Activated naive CD8-positive, alpha-beta T cell (primary cell): ENCODE measurements at regions not wholly inside any gene's neighbourhood (a gene's known extent, or its start where the extent isn't known, plus 50 kb on each side); places are given as distances from the start of the nearest gene placed in this dataset.

Source experiments
- H3K27ac Mint-ChIP-seq: one replicate; pipeline ENCODE4 v1.8.0; 2021; ENCODE audit warnings: mixed read lengths
- H3K27me3 Mint-ChIP-seq: one replicate; pipeline ENCODE4 v1.8.0; 2021; ENCODE audit warnings: mixed read lengths
- H3K36me3 Mint-ChIP-seq: one replicate; pipeline ENCODE4 v1.8.0; 2021; ENCODE audit warnings: mixed read lengths
- H3K4me1 Mint-ChIP-seq: one replicate; pipeline ENCODE4 v1.8.0; 2021; ENCODE audit warnings: low read depth, mixed read lengths
- H3K4me3 Mint-ChIP-seq: one replicate; pipeline ENCODE4 v1.8.0; 2021; ENCODE audit warnings: mild to moderate bottlenecking, mixed read lengths
- H3K9me3 Mint-ChIP-seq: one replicate; pipeline ENCODE4 v1.8.0; 2021; ENCODE audit warnings: low read depth, mixed read lengths

DNA sequence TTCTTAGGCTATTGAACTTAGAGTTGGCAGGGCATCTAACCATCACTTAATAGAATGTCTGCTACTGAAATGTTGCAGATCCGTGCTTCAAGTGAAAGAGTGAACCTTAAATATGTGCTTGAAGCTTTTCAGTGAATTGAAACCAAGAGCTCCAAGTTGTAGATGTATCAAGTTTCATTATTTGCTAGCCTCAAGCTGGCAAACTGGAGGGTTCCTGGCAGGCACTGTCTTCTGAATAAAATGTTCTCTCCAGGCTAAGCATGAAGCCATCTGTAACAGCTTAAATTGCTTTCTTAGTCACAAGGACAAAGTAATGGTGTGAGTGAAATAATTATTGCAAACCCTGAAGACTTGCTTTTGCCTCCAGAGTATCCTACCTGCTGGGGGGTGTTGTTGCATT is 415.0 kb upstream of the SPRY2 start:
- Mint-ChIP-seq H3K27ac (no peak overlapping the region), H3K27me3 (peaks cover 3% of the 10 kb centered on the region), H3K4me1 (no peaks in the 10 kb centered on the region), H3K36me3 (no peaks in the 10 kb centered on the region), H3K4me3 (no peak overlapping the region), H3K9me3 (peaks cover 13% of the 10 kb centered on the region)

DNA sequence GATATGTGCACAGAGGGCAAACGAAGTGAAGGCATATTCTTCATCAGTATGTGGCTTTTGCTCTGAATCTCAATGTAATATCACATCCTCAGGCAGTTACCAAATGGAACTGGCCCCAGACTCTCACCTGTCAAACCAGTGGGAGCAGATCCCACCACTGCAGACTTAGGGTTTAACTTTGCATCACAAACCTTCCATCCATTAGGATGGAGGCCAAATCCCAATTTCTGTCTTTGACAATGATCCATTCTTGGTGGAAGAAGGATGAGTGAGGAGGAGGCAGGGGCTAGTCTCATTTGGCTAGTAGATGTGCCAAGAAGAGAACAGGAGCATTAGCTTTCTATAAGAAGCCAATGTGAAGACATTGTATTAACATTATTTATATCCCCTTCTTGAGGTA is 413.5 kb upstream of the SPRY2 start:
- no peaks in the 10 kb centered on the region for H3K4me1 Mint-ChIP-seq
- no peak overlapping the region for H3K4me3 Mint-ChIP-seq
- no peaks in the 10 kb centered on the region for H3K36me3 Mint-ChIP-seq
- no peak overlapping the region for H3K27ac Mint-ChIP-seq
- peaks cover 3% of the 10 kb centered on the region for H3K27me3 Mint-ChIP-seq
- peaks cover 13% of the 10 kb centered on the region for H3K9me3 Mint-ChIP-seq

DNA sequence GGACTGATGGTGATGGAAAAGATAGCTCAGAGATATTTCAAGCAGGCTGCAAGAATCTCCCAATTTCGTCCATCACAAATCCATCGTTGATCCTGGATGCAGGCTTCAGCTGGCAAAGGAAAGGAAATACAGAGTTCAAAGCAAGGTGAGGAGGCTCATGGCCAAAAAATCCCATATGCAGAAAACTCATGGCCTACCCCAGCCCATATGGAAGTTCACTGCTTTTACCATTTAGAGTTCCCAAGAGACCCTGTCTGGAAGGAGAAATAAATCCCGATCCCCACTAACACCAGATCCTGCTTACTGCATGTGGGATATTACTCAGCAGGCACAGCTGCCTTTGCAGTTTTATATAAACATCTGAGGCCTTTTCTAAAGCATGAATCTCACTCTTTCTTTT is 412.9 kb upstream of the SPRY2 start:
- no peak overlapping the region for H3K4me3 Mint-ChIP-seq
- H3K9me3 Mint-ChIP-seq = peaks cover 13% of the 10 kb centered on the region
- H3K36me3 Mint-ChIP-seq = no peaks in the 10 kb centered on the region
- no peaks in the 10 kb centered on the region for H3K4me1 Mint-ChIP-seq
- peaks cover 3% of the 10 kb centered on the region for H3K27me3 Mint-ChIP-seq
- H3K27ac Mint-ChIP-seq = no peak overlapping the region

DNA sequence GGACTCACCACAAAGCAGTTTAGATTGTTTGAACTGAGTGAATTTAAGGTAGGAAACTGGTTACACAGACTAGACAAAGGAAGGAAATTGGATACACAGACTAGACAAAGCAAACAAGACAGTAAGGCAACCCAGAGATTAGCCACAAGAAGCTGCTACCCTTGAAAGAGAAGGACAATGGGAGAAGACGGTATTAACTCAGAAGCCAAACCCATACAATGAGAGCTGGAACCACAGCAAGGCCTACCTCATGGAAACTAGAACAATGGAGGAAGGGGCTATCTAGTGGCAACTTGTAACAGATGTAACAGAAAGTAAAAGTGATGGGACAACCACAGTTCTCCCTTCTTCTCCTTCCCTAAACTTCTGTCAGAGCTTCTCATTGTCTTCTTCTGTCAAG is 410.9 kb upstream of the SPRY2 start:
- no peak overlapping the region for H3K27ac Mint-ChIP-seq
- H3K27me3 Mint-ChIP-seq = peaks cover 3% of the 10 kb centered on the region
- H3K4me1 Mint-ChIP-seq = no peaks in the 10 kb centered on the region
- H3K9me3 Mint-ChIP-seq = peaks cover 13% of the 10 kb centered on the region
- H3K4me3 Mint-ChIP-seq = no peak overlapping the region
- no peaks in the 10 kb centered on the region for H3K36me3 Mint-ChIP-seq

DNA sequence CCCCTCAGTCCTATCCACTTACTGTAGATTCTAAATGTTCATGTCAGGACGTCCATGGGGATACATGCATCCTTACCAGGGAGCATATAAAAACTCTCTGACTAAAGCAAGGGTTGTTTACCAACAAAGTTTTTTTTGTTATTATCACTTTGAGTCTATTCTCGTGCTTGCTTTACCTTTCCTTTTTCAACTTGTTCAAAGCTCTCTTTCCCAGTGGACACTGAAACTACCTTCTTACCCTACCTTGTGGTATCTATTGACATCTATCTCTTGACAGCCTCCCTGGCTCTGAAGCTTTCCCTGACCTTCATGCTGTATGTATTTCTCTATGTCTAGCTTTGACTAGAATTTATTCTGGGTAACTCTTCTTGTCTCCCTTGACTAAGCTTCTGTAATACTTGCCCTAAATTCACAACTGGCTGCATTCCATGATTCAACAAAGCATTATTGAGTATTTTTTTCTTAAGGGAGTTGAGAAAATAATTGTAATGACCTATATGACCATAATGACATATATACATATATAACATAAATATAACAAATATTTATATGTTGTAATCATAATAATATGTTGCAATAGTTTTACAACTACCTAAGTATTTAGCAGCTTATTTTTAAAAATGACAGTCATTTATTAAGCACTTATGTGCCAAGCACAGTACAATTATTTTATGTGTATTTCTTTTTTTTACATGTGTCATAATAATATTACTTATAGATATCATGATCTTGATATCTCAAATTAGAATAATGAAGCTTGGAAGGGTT is 403.4 kb upstream of the SPRY2 start:
- Mint-ChIP-seq H3K36me3 (no peaks in the 10 kb centered on the region), H3K27me3 (no peaks in the 10 kb centered on the region), H3K27ac (no peak overlapping the region), H3K4me1 (no peaks in the 10 kb centered on the region), H3K4me3 (no peak overlapping the region), H3K9me3 (peaks cover 9% of the 10 kb centered on the region)

DNA sequence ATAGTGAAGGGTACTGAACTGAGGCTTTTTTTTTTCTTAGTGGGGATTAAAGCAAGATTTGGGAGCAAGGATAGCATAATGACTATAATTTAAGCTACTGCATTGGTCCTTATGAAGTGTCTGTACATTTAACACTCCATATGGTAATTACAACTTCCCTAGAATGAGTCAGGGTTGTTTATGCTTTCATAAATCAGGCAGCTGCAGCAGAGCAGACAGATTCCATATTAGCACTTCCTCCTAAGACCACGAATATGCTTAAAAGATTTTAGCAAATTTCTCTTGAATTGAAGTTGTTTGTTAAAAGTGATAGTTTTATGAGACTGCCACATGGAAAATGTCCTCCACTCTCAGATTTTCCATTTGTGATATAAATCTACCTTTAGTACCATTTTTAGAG is 401.1 kb upstream of the SPRY2 start:
- H3K4me1 Mint-ChIP-seq = no peaks in the 10 kb centered on the region
- no peaks in the 10 kb centered on the region for H3K27me3 Mint-ChIP-seq
- H3K9me3 Mint-ChIP-seq = peaks cover 16% of the 10 kb centered on the region
- no peaks in the 10 kb centered on the region for H3K36me3 Mint-ChIP-seq
- no peak overlapping the region for H3K27ac Mint-ChIP-seq
- H3K4me3 Mint-ChIP-seq = no peak overlapping the region

DNA sequence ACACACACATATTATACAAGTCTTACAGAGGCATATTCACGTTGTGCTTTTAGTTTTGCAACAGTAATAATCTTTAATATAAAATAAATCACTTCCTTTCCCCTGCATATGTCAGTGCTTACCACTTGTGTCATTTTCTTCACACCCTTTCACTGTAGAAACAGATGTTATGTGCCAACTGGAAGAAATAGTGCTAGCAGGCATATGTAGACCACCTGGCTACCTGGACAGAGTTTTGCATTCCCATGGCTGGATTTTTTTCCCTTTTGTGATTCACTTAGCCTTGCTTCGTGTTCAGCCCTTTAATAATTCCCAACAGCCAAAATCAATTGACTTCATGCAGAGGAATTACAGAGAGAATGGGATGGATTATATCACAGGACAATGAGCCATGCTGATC is 399.1 kb upstream of the SPRY2 start:
- peaks cover 7% of the 10 kb centered on the region for H3K9me3 Mint-ChIP-seq
- no peak overlapping the region for H3K4me3 Mint-ChIP-seq
- no peaks in the 10 kb centered on the region for H3K27me3 Mint-ChIP-seq
- no peaks in the 10 kb centered on the region for H3K4me1 Mint-ChIP-seq
- H3K27ac Mint-ChIP-seq = no peak overlapping the region
- H3K36me3 Mint-ChIP-seq = no peaks in the 10 kb centered on the region

DNA sequence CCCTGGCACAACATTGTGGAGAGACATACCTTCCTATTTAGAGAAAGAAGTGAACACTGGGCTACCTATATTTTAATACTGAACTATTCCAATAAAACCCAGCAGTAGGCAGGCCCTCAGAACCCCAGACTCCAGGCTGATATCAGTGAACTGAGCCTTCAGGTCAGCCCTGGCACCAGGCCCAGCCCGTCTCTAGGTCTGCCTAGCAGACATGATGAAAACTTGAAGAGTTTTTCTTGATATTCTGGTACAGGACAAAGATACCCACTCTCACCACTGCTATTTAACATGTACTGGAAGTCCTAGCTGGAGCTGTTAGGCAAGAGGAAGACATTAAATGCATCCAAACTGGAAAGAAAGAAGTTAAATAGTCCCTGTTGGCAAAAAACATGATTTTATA is 396.6 kb upstream of the SPRY2 start:
- no peaks in the 10 kb centered on the region for H3K36me3 Mint-ChIP-seq
- H3K4me1 Mint-ChIP-seq = no peaks in the 10 kb centered on the region
- H3K9me3 Mint-ChIP-seq = peaks cover 7% of the 10 kb centered on the region
- no peak overlapping the region for H3K4me3 Mint-ChIP-seq
- no peaks in the 10 kb centered on the region for H3K27me3 Mint-ChIP-seq
- H3K27ac Mint-ChIP-seq = no peak overlapping the region

DNA sequence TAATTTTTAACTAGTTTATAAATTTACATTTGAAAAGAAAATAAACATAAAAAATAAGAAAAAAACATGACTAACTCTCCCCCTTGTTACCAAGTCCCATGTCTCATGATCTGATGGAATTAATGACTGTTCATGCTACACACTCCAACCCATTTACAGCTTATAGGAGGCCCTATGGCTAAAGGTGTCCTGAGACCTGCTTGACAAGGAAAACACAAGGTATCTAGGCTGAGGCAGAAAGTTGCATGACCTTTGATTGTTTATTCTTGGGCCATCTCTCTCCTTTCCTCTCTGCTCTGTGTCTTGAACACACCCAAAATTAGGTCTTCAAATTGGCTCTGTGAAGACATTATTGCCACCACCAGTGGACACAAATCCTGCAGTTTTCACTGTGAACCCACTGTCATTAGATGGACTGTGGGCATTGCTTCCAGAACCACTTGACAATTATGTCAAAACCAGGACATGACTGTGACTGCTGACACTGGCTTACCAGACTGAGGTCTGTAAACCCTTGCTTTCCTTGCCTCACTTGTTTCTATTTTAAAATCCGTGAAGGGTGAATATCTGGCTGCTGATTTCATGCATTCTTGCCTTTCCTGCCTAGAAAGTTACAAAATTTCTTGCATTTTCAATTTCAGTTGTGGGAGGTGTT is 386.5 kb upstream of the SPRY2 start:
- H3K4me1 Mint-ChIP-seq = no peaks in the 10 kb centered on the region
- no peaks in the 10 kb centered on the region for H3K36me3 Mint-ChIP-seq
- no peak overlapping the region for H3K4me3 Mint-ChIP-seq
- H3K9me3 Mint-ChIP-seq = peaks cover 4% of the 10 kb centered on the region
- H3K27ac Mint-ChIP-seq = no peak overlapping the region
- H3K27me3 Mint-ChIP-seq = no peaks in the 10 kb centered on the region

DNA sequence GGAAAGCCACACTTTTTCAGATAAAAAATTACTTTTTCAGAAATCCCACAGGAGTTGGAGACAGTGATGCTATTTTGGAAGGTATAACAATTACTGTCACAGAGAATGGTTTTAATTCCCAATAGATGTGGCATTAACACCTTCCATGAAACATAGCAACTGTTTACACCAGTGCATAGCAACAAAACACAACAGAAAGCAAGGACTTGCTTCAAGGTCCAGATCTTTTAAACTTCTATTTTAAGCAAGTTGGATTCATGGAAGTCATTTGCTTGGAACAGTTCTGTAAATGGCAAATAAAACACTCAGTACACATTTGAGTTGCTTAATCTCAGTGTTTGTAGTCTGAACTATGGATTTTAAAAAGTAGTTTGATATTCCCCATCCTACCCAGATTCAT is 385.9 kb upstream of the SPRY2 start:
- peaks cover 4% of the 10 kb centered on the region for H3K9me3 Mint-ChIP-seq
- no peaks in the 10 kb centered on the region for H3K36me3 Mint-ChIP-seq
- H3K4me1 Mint-ChIP-seq = no peaks in the 10 kb centered on the region
- H3K27ac Mint-ChIP-seq = no peak overlapping the region
- no peaks in the 10 kb centered on the region for H3K27me3 Mint-ChIP-seq
- H3K4me3 Mint-ChIP-seq = no peak overlapping the region

DNA sequence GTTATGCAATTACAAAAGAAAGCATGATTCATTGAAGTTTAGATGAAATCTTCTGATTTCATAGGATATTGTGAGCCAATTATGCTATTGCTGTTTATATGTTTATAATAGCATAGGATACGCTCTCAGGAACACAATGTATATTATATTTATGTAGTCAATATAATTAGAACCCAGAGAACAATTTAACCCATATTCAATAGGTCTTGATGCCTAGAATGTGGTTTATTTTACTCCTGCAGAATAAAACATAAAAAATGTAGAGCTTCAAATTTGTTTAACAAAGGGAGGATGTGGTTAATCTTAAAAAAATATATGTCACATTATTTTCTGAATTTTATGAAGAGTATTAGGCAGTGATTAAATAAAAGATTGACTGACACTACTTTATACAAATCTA is 380.8 kb upstream of the SPRY2 start:
- Mint-ChIP-seq H3K36me3 (no peaks in the 10 kb centered on the region), H3K9me3 (no peaks in the 10 kb centered on the region), H3K4me1 (no peaks in the 10 kb centered on the region), H3K27ac (no peak overlapping the region), H3K4me3 (no peak overlapping the region), H3K27me3 (no peaks in the 10 kb centered on the region)

DNA sequence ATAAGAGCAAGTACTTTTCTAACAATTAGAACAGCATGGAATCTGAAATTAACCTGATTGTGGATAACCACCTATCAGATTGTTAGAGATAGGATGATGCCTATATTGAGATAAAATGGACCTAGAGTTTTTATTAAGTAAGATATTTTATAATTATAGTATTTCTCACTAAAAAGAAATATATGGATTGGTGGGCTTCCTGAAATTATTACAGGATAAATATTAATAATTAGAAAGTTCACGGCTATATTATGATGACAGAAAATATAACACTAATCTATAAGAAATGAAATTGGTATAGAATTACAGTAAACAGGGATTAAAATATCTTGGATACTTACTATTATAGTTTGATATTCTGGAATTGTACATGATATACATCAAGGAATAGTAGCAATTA is 378.0 kb upstream of the SPRY2 start:
- no peaks in the 10 kb centered on the region for H3K9me3 Mint-ChIP-seq
- no peaks in the 10 kb centered on the region for H3K27me3 Mint-ChIP-seq
- no peaks in the 10 kb centered on the region for H3K36me3 Mint-ChIP-seq
- H3K27ac Mint-ChIP-seq = no peak overlapping the region
- H3K4me1 Mint-ChIP-seq = no peaks in the 10 kb centered on the region
- H3K4me3 Mint-ChIP-seq = no peak overlapping the region

DNA sequence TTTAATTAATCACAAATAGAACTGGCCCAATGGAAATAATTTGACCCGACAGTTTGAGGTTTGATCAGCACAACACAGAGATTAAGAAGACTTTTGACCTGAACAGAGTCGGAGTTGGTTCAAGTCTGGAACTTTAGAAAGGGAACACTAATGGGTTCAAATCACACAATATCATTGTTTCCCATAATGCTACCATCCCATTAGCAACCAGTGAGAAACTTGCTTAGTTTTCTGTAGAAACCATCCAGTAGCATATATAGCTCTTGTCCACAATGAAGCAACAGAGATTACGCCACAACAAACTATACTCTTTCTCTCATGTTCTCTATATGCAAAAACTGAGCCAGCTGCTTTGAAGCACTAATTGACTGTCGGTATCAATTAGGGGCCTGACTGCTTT is 376.9 kb upstream of the SPRY2 start:
- Mint-ChIP-seq H3K36me3 (no peaks in the 10 kb centered on the region), H3K4me1 (no peaks in the 10 kb centered on the region), H3K27me3 (no peaks in the 10 kb centered on the region), H3K27ac (no peak overlapping the region), H3K4me3 (no peak overlapping the region), H3K9me3 (peaks cover 7% of the 10 kb centered on the region)

DNA sequence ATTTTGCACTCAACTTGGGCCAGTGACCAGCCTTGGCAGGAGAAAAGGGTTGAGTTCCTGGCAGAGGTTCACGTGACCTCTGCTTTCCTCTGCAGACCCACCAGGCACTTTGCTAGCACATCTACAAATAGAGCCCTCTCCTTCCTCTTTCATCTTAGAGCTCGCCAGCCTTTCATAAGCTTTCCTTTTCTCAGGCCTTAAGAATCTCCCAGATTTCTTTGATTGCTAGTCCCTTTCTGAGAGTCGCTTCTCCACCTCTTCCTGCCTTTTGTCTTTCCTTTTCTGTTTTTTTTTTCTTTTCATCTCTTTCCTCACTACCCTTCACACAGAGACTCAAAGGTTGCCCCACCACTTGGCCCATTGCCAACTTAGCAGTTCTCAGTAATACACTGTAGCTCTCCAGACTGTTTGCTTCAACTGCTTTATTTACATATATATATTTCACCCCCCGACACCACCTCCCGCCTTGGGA is 375.7 kb upstream of the SPRY2 start:
- no peaks in the 10 kb centered on the region for H3K27me3 Mint-ChIP-seq
- peaks cover 7% of the 10 kb centered on the region for H3K9me3 Mint-ChIP-seq
- H3K4me1 Mint-ChIP-seq = no peaks in the 10 kb centered on the region
- H3K4me3 Mint-ChIP-seq = no peak overlapping the region
- no peak overlapping the region for H3K27ac Mint-ChIP-seq
- H3K36me3 Mint-ChIP-seq = no peaks in the 10 kb centered on the region

DNA sequence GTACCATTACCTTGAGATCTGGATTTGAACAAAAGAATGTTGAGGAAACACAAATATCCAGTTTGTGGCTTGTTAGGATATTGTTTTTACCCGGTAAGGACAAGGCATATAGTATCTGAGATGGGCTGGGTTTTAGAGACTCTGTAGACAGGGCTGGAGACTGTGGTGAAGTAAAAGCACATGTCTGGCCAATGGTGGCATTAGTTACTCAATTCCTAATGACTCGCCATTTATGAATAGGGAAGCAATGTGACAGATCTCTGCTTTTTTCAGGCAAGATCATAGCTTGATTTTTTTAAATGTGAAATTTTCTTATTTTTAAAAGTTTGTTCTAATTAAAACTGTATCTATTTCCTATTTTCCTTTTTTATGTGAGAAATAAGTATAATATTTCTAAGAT is 371.1 kb upstream of the SPRY2 start:
- no peak overlapping the region for H3K27ac Mint-ChIP-seq
- H3K36me3 Mint-ChIP-seq = no peaks in the 10 kb centered on the region
- H3K4me3 Mint-ChIP-seq = no peak overlapping the region
- H3K4me1 Mint-ChIP-seq = no peaks in the 10 kb centered on the region
- peaks cover 7% of the 10 kb centered on the region for H3K9me3 Mint-ChIP-seq
- H3K27me3 Mint-ChIP-seq = no peaks in the 10 kb centered on the region

DNA sequence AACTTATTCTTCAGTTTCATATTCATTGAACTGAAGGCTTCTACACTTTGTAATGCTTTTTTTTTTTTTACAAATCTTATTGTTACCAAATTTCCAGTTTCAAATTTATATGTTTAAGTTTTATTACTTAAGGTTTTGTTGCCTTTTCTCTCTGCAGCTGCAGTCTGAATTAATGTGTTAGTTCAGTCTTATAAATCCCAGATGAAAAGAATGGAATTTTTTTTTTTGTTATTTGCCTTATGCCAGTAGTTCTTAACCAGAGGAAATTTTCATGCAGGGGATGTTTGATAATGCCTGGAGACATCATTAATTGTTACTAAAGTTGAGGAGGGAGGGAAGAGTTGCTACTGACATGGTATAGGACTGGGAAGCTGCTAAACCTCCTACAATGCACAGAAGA is 367.9 kb upstream of the SPRY2 start:
- Mint-ChIP-seq H3K27me3 (no peaks in the 10 kb centered on the region), H3K27ac (no peak overlapping the region), H3K4me1 (no peaks in the 10 kb centered on the region), H3K9me3 (peaks cover 7% of the 10 kb centered on the region), H3K4me3 (no peak overlapping the region), H3K36me3 (no peaks in the 10 kb centered on the region)
